Endothelial cell of umbilical vein (primary cell): ENCODE measurements at regions not wholly inside any gene's neighbourhood (a gene's known extent, or its start where the extent isn't known, plus 50 kb on each side); places are given as distances from the start of the nearest gene placed in this dataset.

Source experiments
- BruUV-seq: library from RNA; stranded (reverse); fragments of 400-500 nt; replicated peaks from 2 replicates; lab custom pipeline; 2021; lab: Mats Ljungman, UMichigan
- CTCF ChIA-PET: fragments of 300-600, 350-600 bp; sonication (Branson Sonifier 250); formaldehyde crosslinking; loops from one replicate; lab custom pipeline; 2021; ENCODE audit warnings: antibody characterized with exemption, inconsistent platforms; lab: Charles Lee
- POLR2A ChIA-PET: fragments of 300-600, 350-600 bp; sonication (Branson Sonifier 250); formaldehyde crosslinking; loops from one replicate; lab custom pipeline; 2021; ENCODE audit warnings: antibody characterized with exemption, inconsistent platforms; lab: Charles Lee
- DNase-seq: peaks from one replicate; pipeline ENCODE4 v3.0.0-alpha.2; 2011; ENCODE audit warnings: low read depth, low spot score
- FAIRE-seq: peaks from 2 replicates; lab custom pipeline; 2011; peaks lifted over from hg19 to GRCh38; lab: Jason Lieb, UNC
- H2AFZ ChIP-seq: 2 replicates; pipeline ENCODE4 v1.6.0; 2012; ENCODE audit warnings: low read depth, low read length, control low read depth, inconsistent platforms
- H3K27ac ChIP-seq: 2 replicates; pipeline ENCODE4 v1.5.1; 2011; ENCODE audit warnings: low read depth, mild to moderate bottlenecking, control low read depth, low read length, moderate library complexity; ENCODE audit not compliant: insufficient read depth
- H3K27me3 ChIP-seq, 2 experiments: 2 replicates each; pipeline versions ENCODE4 v1.6.0 to v1.6.1; 2011; ENCODE audit warnings: low read length in 2 of 2, mixed read lengths in 1 of 2; ENCODE audit not compliant: control insufficient read depth in 2 of 2, insufficient read depth in 2 of 2
- H3K36me3 ChIP-seq, 2 experiments: 2 replicates in 1 of 2; 3 replicates in 1 of 2; pipeline ENCODE4 v1.5.1; 2011; ENCODE audit warnings: low read length in 2 of 2, mild to moderate bottlenecking in 1 of 2, moderate library complexity in 1 of 2; ENCODE audit not compliant: control insufficient read depth in 2 of 2, insufficient read depth in 2 of 2; ENCODE audit errors: extremely low read depth in 1 of 2
- H3K4me1 ChIP-seq: 3 replicates; pipeline ENCODE4 v1.5.1; 2011; ENCODE audit warnings: mild to moderate bottlenecking, low read length; ENCODE audit not compliant: control insufficient read depth, insufficient read depth; ENCODE audit errors: extremely low read depth
- H3K4me2 ChIP-seq: 2 replicates; pipeline ENCODE4 v1.6.1; 2011; ENCODE audit warnings: low read length, control low read depth, mixed read lengths; ENCODE audit not compliant: insufficient read depth
- H3K4me3 ChIP-seq, 3 experiments: fragments of 200-600 bp in 1 of 3; sonication (generic), shearing (Covaris generic) in 1 of 3; replicated peaks in 1 of 3; 2 replicates each; pipeline ENCODE4 v1.5.1; 2011 to 2016; ENCODE audit warnings: control low read depth in 3 of 3, low read length in 3 of 3, mild to moderate bottlenecking in 2 of 3, inconsistent platforms in 1 of 3, low read depth in 1 of 3, moderate library complexity in 1 of 3; ENCODE audit not compliant: insufficient read depth in 1 of 3
- H3K79me2 ChIP-seq: 2 replicates; pipeline ENCODE4 v1.6.0; 2012; ENCODE audit warnings: low read length, inconsistent platforms; ENCODE audit not compliant: control insufficient read depth, insufficient read depth
- H3K9ac ChIP-seq: replicated peaks from 2 replicates; pipeline ENCODE3; 2011; ENCODE audit warnings: low read length, control low read depth; ENCODE audit not compliant: insufficient read depth; ENCODE audit errors: extremely low read depth
- H3K9me1 ChIP-seq: replicated peaks from 3 replicates; pipeline ENCODE4 v1.6.0; 2011; ENCODE audit warnings: mild to moderate bottlenecking, low read length; ENCODE audit not compliant: control insufficient read depth, insufficient read depth; ENCODE audit errors: extremely low read depth
- H3K9me3 ChIP-seq: replicated peaks from 2 replicates; pipeline ENCODE4 v1.5.1; 2012; ENCODE audit warnings: low read length, inconsistent platforms; ENCODE audit not compliant: control insufficient read depth, insufficient read depth
- H4K20me1 ChIP-seq: replicated peaks from 2 replicates; pipeline ENCODE3; 2011; ENCODE audit warnings: mild to moderate bottlenecking, low read length; ENCODE audit not compliant: control insufficient read depth, insufficient read depth; ENCODE audit errors: extremely low read depth
- EZH2 ChIP-seq: IDR thresholded peaks from 2 replicates; pipeline ENCODE4 v1.6.1; 2012; ENCODE audit warnings: borderline replicate concordance, low read depth, mild to moderate bottlenecking, moderate library complexity, low read length, inconsistent platforms; ENCODE audit not compliant: severe bottlenecking
- FOS ChIP-seq: IDR thresholded peaks from 2 replicates; pipeline ENCODE4 v1.6.1; 2011; ENCODE audit warnings: mild to moderate bottlenecking, low read length, moderate library complexity, borderline replicate concordance; ENCODE audit not compliant: insufficient read depth
- GATA2 ChIP-seq: IDR thresholded peaks from 2 replicates; pipeline ENCODE4 v1.7.0; 2011; ENCODE audit warnings: low read depth, mild to moderate bottlenecking, moderate library complexity, mixed read lengths, low read length; ENCODE audit not compliant: insufficient read length, insufficient read depth
- JUN ChIP-seq: IDR thresholded peaks from 2 replicates; pipeline ENCODE4 v1.6.1; 2011; ENCODE audit warnings: borderline replicate concordance, low read depth; ENCODE audit not compliant: insufficient read length, insufficient read depth
- MAX ChIP-seq: IDR thresholded peaks from 2 replicates; pipeline ENCODE4 v1.6.1; 2011; ENCODE audit not compliant: insufficient read depth, insufficient read length
- MYC ChIP-seq: IDR thresholded peaks from one replicate; pipeline ENCODE4 v1.6.1; 2011; ENCODE audit warnings: mild to moderate bottlenecking, low read depth, low read length
- POLR2A ChIP-seq: IDR thresholded peaks from 2 replicates; pipeline ENCODE4 v1.6.1; 2012; ENCODE audit warnings: low read depth, mild to moderate bottlenecking, control low read depth, low read length
- POLR2AphosphoS5 ChIP-seq: IDR thresholded peaks from 2 replicates; pipeline ENCODE4 v1.6.1; 2012; ENCODE audit warnings: low read depth, mild to moderate bottlenecking, control low read depth, low read length, moderate library complexity; ENCODE audit not compliant: insufficient read depth
- dilution Hi-C: fragments of 300-500 bp; cut with MboI; formaldehyde crosslinking; loops from one replicate; pipeline ENCODE4 v1.15.0; 2019; ENCODE audit warnings: low sequenced_read_pairs; ENCODE audit not compliant: extremely low pct_ligation_motif_present
- intact Hi-C: fragments of 100-400 bp; cut with micrococcal nuclease; formaldehyde crosslinking; loops from one replicate; pipeline ENCODE4 v1.10.0; 2022
- TF ChIP-seq, protein P1 (sequence below), 2 donors: IDR thresholded peaks; 1 replicate in 1 of 2; 2 replicates in 1 of 2; pipeline ENCODE4 v1.5.1; 2011; ENCODE audit warnings: low read length in 2 of 2, mild to moderate bottlenecking in 2 of 2, moderate library complexity in 2 of 2, control low read depth in 1 of 2, inconsistent platforms in 1 of 2, low read depth in 1 of 2; ENCODE audit not compliant: insufficient read depth in 1 of 2; ENCODE audit errors: extremely low read depth in 1 of 2

GRCh38 chr12:92045852-92046251 lies 99.8 kb downstream of the BTG1 start:
- H3K4me3 ChIP-seq: no peak overlapping the region
- intact Hi-C loops: no loop called here
- BruUV-seq: no TSS peak
- CTCF ChIA-PET: no interaction called here
- no peak overlapping the region for H3K27ac ChIP-seq
- H4K20me1 ChIP-seq: no peaks in the 10 kb centered on the region
- H3K9me3 ChIP-seq: no peaks in the 10 kb centered on the region
- peaks cover 4% of the 10 kb centered on the region for H3K4me1 ChIP-seq
- H3K79me2 ChIP-seq: no peaks in the 10 kb centered on the region
- H3K36me3 ChIP-seq: no peaks in the 10 kb centered on the region
- no peaks in the 10 kb centered on the region for H3K9me1 ChIP-seq
- H3K4me2 ChIP-seq: no peak overlapping the region
- no peaks in the 10 kb centered on the region for H3K27me3 ChIP-seq
- no peak for TF ChIP-seq POLR2AphosphoS5
- no peak for TF ChIP-seq GATA2
- no peak for TF ChIP-seq MAX
- TF ChIP-seq POLR2A: no peak
- TF ChIP-seq FOS: no peak
- dilution Hi-C loops: no loop called here
- DNase-seq (no peak), FAIRE-seq (no peak)
- H3K9ac ChIP-seq: no peak overlapping the region
- no peak overlapping the region for H2AFZ ChIP-seq
- POLR2A ChIA-PET: no interaction called here

GRCh38 chr12:92044435-92044834 lies 101.2 kb downstream of the BTG1 start:
- no TSS peak for BruUV-seq
- no peak overlapping the region for H3K9ac ChIP-seq
- FAIRE-seq: no peak

More at GRCh38 chr12:92044435-92044834, 101.2 kb downstream of the BTG1 start:
- intact Hi-C loops: no loop called here
- H3K36me3 ChIP-seq: no peaks in the 10 kb centered on the region
- H3K27me3 ChIP-seq: no peaks in the 10 kb centered on the region
- DNase-seq: no peak
- no peak overlapping the region for H3K27ac ChIP-seq
- H3K4me3 ChIP-seq: no peak overlapping the region
- H4K20me1 ChIP-seq: no peaks in the 10 kb centered on the region
- CTCF ChIA-PET: no interaction called here
- H2AFZ ChIP-seq: no peak overlapping the region
- dilution Hi-C loops: no loop called here
- H3K79me2 ChIP-seq: no peaks in the 10 kb centered on the region
- POLR2A ChIA-PET: no interaction called here
- H3K9me1 ChIP-seq: no peaks in the 10 kb centered on the region
- no peak overlapping the region for H3K4me2 ChIP-seq
- TF ChIP-seq EZH2 (no peak), MAX (no peak), POLR2A (no peak), GATA2 (no peak), JUN (no peak), FOS (no peak), POLR2AphosphoS5 (no peak), MYC (no peak)
- TF ChIP-seq, protein P1, sequence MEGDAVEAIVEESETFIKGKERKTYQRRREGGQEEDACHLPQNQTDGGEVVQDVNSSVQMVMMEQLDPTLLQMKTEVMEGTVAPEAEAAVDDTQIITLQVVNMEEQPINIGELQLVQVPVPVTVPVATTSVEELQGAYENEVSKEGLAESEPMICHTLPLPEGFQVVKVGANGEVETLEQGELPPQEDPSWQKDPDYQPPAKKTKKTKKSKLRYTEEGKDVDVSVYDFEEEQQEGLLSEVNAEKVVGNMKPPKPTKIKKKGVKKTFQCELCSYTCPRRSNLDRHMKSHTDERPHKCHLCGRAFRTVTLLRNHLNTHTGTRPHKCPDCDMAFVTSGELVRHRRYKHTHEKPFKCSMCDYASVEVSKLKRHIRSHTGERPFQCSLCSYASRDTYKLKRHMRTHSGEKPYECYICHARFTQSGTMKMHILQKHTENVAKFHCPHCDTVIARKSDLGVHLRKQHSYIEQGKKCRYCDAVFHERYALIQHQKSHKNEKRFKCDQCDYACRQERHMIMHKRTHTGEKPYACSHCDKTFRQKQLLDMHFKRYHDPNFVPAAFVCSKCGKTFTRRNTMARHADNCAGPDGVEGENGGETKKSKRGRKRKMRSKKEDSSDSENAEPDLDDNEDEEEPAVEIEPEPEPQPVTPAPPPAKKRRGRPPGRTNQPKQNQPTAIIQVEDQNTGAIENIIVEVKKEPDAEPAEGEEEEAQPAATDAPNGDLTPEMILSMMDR (IDR thresholded peaks at IDR 0.05; ENCODE audit: extremely low read depth in 1 of 2, insufficient read depth in 1 of 2, low read depth in 1 of 2, low read length in 2 of 2): no peak
- H3K9me3 ChIP-seq: no peaks in the 10 kb centered on the region
- H3K4me1 ChIP-seq: peaks cover 4% of the 10 kb centered on the region
